CD8-positive, alpha-beta memory T cell (primary cell): ENCODE measurements at regions not wholly inside any gene's neighbourhood (a gene's known extent, or its start where the extent isn't known, plus 50 kb on each side); places are given as distances from the start of the nearest gene placed in this dataset.

Experiments used
- CTCF ChIA-PET: fragments of 350-600 bp; sonication (Branson Sonifier 250); formaldehyde crosslinking; loops from one replicate; lab custom pipeline; 2021; ENCODE audit warnings: antibody characterized with exemption; lab: Charles Lee
- POLR2A ChIA-PET: fragments of 350-600 bp; sonication (Branson Sonifier 250); formaldehyde crosslinking; loops from one replicate; lab custom pipeline; 2021; ENCODE audit warnings: antibody characterized with exemption; lab: Charles Lee
- DNase-seq, 5 donors: peaks; one replicate each; pipeline versions ENCODE4 v3.0.0 to v3.0.0-alpha.2; 2020 to 2022; ENCODE audit warnings: mixed read lengths in 1 of 5
- H3K27ac ChIP-seq: one replicate; pipeline ENCODE4 v1.7.0; 2013; ENCODE audit warnings: low read depth, mild to moderate bottlenecking, low read length, moderate library complexity
- H3K27me3 ChIP-seq: 2 replicates; pipeline ENCODE4 v1.7.0; 2013; ENCODE audit warnings: low read length, mild to moderate bottlenecking; ENCODE audit not compliant: insufficient read depth, poor library complexity, severe bottlenecking
- H3K36me3 ChIP-seq: 2 replicates; pipeline ENCODE4 v1.7.0; 2013; ENCODE audit warnings: mild to moderate bottlenecking, low read length, moderate library complexity; ENCODE audit not compliant: insufficient read depth
- H3K4me1 ChIP-seq: 2 replicates; pipeline ENCODE4 v1.7.0; 2013; ENCODE audit warnings: mild to moderate bottlenecking, low read length, moderate library complexity; ENCODE audit not compliant: insufficient read depth
- H3K4me3 ChIP-seq: 2 replicates; pipeline ENCODE4 v1.7.0; 2013; ENCODE audit warnings: mild to moderate bottlenecking, low read length
- H3K9me3 ChIP-seq: 2 replicates; pipeline ENCODE4 v1.7.0; 2013; ENCODE audit warnings: mild to moderate bottlenecking, low read length
- H3K27ac Mint-ChIP-seq, 8 donors: one replicate each; pipeline ENCODE4 v1.8.0; 2020 to 2021; ENCODE audit warnings: mixed read lengths in 8 of 8, mild to moderate bottlenecking in 6 of 8, inconsistent platforms in 3 of 8, moderate library complexity in 3 of 8
- H3K27me3 Mint-ChIP-seq, 2 donors: one replicate each; pipeline ENCODE4 v1.8.0; 2020 to 2021; ENCODE audit warnings: mixed read lengths in 2 of 2, mild to moderate bottlenecking in 1 of 2, moderate library complexity in 1 of 2
- H3K36me3 Mint-ChIP-seq, 3 donors: one replicate each; pipeline ENCODE4 v1.8.0; 2020 to 2021; ENCODE audit warnings: mixed read lengths in 3 of 3, inconsistent platforms in 1 of 3, mild to moderate bottlenecking in 1 of 3
- H3K4me1 Mint-ChIP-seq, 3 donors: one replicate each; pipeline ENCODE4 v1.8.0; 2020 to 2021; ENCODE audit warnings: mixed read lengths in 3 of 3, inconsistent platforms in 1 of 3, mild to moderate bottlenecking in 1 of 3
- H3K4me3 Mint-ChIP-seq, 7 donors: one replicate each; pipeline ENCODE4 v1.8.0; 2020 to 2021; ENCODE audit warnings: mixed read lengths in 7 of 7, mild to moderate bottlenecking in 6 of 7, moderate library complexity in 4 of 7, inconsistent platforms in 2 of 7
- H3K9me3 Mint-ChIP-seq, 5 donors: one replicate each; pipeline ENCODE4 v1.8.0; 2020 to 2022; ENCODE audit warnings: mixed read lengths in 5 of 5, mild to moderate bottlenecking in 3 of 5, moderate library complexity in 2 of 5, inconsistent platforms in 1 of 5

DNA sequence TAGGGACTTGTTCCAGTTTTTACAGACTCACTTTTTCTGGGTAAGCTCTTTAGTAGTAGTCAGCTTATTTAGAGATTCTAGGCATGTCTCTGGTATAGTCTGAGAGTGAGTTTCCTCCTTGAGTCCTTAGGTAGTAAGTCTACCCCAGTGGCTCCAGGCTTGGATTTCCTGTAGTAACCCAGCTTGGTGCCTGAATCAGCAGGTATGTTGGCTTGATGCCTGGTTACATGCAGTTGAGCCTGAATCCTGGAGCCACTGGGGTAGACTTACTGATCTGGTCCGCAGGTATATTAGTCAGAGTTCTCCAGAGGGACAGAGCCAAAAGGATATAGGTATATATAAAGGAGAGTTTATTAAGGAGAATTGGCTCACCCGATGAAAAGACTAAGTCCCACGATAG is 85.8 kb upstream of the RBMS3 start:
- Mint-ChIP-seq H3K27ac (no peak overlapping the region), H3K36me3 (peaks cover 0 to 5% (median 0%) of the 10 kb centered on the region in 3 donors), H3K27me3 (no peaks in the 10 kb centered on the region), H3K9me3 (peaks cover 0 to 19% (median 4%) of the 10 kb centered on the region in 5 donors), H3K4me1 (no peaks in the 10 kb centered on the region), H3K4me3 (no peak overlapping the region)
- Histone ChIP-seq H3K4me3 (no peak overlapping the region), H3K27ac (no peak overlapping the region), H3K27me3 (no peaks in the 10 kb centered on the region), H3K9me3 (no peaks in the 10 kb centered on the region), H3K36me3 (no peaks in the 10 kb centered on the region), H3K4me1 (no peaks in the 10 kb centered on the region)
- no peak for DNase-seq
- ChIA-PET CTCF (no interaction called here), POLR2A (interaction anchor here (0.6 kb wide), 2 partner anchors 401 to 1187 kb away, joined by 3 to 8 read pairs; no protein-coding TSS in a partner anchor)

DNA sequence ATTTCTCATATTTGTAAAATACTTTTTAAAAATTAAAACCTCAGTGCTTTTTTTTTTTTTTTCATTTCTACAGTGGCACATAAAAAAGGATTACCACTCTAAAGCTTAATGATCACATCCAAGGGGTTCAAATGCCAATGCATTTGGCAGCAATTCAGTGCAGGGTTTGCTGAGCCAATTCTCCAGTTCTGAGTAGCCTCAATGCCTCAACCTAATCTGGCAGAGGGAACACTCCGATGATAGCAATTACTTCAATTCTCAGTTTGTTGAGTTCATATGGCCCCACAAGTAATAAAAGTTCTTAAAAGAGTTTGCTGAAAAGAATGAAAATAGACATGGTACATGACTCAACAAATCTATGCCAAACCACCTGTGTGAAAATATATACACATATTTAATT is 79.3 kb upstream of the RBMS3 start:
- H3K9me3 ChIP-seq: no peaks in the 10 kb centered on the region
- CTCF ChIA-PET: no interaction called here
- no peak overlapping the region for H3K4me3 ChIP-seq
- Mint-ChIP-seq H3K4me1 (no peaks in the 10 kb centered on the region), H3K36me3 (no peaks in the 10 kb centered on the region), H3K4me3 (no peak overlapping the region), H3K9me3 (peaks cover 0 to 6% (median 0%) of the 10 kb centered on the region in 5 donors), H3K27ac (no peak overlapping the region), H3K27me3 (peaks cover 0 to 1% of the 10 kb centered on the region in 2 donors)
- H3K27me3 ChIP-seq: no peaks in the 10 kb centered on the region
- H3K27ac ChIP-seq: no peak overlapping the region
- POLR2A ChIA-PET: no interaction called here
- H3K4me1 ChIP-seq: no peaks in the 10 kb centered on the region
- DNase-seq: no peak
- no peaks in the 10 kb centered on the region for H3K36me3 ChIP-seq

DNA sequence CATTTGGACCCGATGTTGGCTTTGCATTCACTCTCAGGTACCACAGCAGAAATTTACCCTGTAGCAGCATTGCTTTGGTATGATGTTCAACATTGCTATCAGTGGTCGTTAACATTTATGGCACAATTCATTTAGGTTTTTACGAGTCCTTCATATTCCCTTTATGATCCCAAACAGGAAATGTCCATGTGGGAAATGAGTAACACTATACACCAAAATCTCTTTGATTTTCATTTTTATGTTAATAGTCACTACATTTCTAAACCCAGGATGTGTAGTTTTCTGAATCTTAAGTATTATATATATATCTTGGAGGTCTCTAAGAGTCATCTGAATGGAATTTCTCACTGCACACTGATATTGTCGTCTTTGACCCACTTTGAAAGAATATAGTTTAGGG is 78.5 kb upstream of the RBMS3 start:
- Mint-ChIP-seq H3K4me1 (no peaks in the 10 kb centered on the region), H3K36me3 (no peaks in the 10 kb centered on the region), H3K9me3 (peaks cover 0 to 6% (median 0%) of the 10 kb centered on the region in 5 donors), H3K27me3 (peaks cover 0 to 1% of the 10 kb centered on the region in 2 donors), H3K4me3 (no peak overlapping the region), H3K27ac (no peak overlapping the region)
- H3K4me3 ChIP-seq: no peak overlapping the region
- H3K27ac ChIP-seq: no peak overlapping the region
- ChIA-PET POLR2A (no interaction called here), CTCF (no interaction called here)
- no peak for DNase-seq
- H3K36me3 ChIP-seq: no peaks in the 10 kb centered on the region
- no peaks in the 10 kb centered on the region for H3K27me3 ChIP-seq
- no peaks in the 10 kb centered on the region for H3K9me3 ChIP-seq
- no peaks in the 10 kb centered on the region for H3K4me1 ChIP-seq

DNA sequence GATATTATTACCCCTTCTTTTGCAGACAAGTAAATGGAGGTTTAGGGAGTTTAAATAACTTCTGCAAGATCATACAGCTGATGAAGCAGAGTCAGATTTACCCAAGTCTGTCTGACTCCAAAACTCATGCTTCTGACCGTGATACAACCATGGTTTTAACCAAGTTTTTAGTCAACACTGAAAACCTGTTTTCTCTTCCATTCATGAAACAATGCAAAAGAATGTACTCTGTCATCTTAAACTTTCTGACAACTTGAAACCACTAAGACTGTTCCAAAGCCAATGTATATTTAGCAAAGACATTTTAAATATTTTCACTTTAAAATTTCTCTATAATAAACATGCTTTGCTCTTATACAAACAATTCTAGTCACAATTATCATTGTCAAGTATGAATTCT is 77.0 kb upstream of the RBMS3 start:
- H3K9me3 Mint-ChIP-seq: peaks cover 0 to 6% (median 0%) of the 10 kb centered on the region in 5 donors
- H3K4me1 Mint-ChIP-seq: no peaks in the 10 kb centered on the region
- ChIA-PET POLR2A (no interaction called here), CTCF (no interaction called here)
- Histone ChIP-seq H3K36me3 (no peaks in the 10 kb centered on the region), H3K4me1 (no peaks in the 10 kb centered on the region), H3K4me3 (no peak overlapping the region), H3K9me3 (no peaks in the 10 kb centered on the region), H3K27ac (no peak overlapping the region), H3K27me3 (no peaks in the 10 kb centered on the region)
- H3K4me3 Mint-ChIP-seq: no peak overlapping the region
- no peak overlapping the region for H3K27ac Mint-ChIP-seq
- no peak for DNase-seq
- H3K27me3 Mint-ChIP-seq: peaks cover 0 to 1% of the 10 kb centered on the region in 2 donors
- no peaks in the 10 kb centered on the region for H3K36me3 Mint-ChIP-seq

DNA sequence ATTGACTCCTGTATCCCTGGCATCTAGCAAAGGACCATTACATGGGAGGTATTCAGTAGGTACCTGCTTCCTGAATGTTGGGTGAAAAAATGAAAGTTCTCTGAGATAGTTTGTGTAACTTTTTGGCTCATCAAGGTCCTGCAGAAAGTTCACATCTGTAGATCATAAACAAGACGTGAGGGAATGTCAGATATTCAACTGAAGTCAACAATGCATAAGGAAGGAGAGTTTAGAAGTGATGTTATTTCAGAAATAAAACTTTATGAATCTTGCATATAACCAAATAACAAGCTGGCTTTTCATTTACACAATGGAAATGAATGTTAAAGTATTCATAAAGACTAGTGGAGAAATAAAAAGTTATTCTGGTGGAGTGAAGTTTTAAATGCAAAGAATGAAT is 73.4 kb upstream of the RBMS3 start:
- H3K4me3 Mint-ChIP-seq: no peak overlapping the region
- POLR2A ChIA-PET: no interaction called here
- H3K9me3 Mint-ChIP-seq: peaks cover 0 to 10% (median 0%) of the 10 kb centered on the region in 5 donors
- peaks cover 0 to 1% of the 10 kb centered on the region in 2 donors for H3K27me3 Mint-ChIP-seq
- Histone ChIP-seq H3K9me3 (no peaks in the 10 kb centered on the region), H3K27me3 (no peaks in the 10 kb centered on the region), H3K36me3 (no peaks in the 10 kb centered on the region), H3K4me3 (no peak overlapping the region), H3K27ac (no peak overlapping the region), H3K4me1 (no peaks in the 10 kb centered on the region)
- no peaks in the 10 kb centered on the region for H3K36me3 Mint-ChIP-seq
- CTCF ChIA-PET: no interaction called here
- no peak for DNase-seq
- H3K27ac Mint-ChIP-seq: no peak overlapping the region
- no peaks in the 10 kb centered on the region for H3K4me1 Mint-ChIP-seq

DNA sequence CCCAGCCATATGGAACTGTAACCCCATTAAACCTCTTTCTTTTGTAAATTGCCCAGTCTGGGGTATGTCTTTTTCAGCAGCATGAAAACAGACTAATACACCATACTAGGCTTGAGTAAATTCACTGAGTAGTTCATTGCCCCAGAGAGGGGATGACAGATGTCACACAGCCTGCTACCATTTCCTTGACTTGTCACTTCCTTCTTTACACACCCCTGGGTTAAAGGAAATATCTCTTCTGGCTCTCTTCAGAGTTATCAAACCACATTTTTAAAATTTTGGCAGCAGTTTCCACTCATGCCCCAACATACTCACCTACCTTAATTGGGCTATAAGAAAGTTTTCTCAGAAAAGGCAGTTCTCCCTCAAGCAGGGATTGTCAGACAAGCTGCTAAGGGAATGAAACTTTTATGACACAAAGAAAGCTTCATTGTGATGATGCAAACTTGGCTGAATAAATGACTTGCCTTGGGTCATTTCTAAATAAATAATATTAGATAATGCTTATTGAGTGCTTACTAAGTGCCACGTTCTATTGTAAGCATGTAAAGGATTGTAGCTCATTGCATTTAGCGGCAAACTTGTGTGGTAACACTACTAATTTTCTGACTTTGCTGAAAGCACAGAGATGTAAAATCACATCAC is 68.0 kb upstream of the RBMS3 start:
- no peak overlapping the region for H3K27ac Mint-ChIP-seq
- peaks cover 0 to 2% (median 0%) of the 10 kb centered on the region in 3 donors for H3K4me1 Mint-ChIP-seq
- no peaks in the 10 kb centered on the region for H3K27me3 Mint-ChIP-seq

DNA sequence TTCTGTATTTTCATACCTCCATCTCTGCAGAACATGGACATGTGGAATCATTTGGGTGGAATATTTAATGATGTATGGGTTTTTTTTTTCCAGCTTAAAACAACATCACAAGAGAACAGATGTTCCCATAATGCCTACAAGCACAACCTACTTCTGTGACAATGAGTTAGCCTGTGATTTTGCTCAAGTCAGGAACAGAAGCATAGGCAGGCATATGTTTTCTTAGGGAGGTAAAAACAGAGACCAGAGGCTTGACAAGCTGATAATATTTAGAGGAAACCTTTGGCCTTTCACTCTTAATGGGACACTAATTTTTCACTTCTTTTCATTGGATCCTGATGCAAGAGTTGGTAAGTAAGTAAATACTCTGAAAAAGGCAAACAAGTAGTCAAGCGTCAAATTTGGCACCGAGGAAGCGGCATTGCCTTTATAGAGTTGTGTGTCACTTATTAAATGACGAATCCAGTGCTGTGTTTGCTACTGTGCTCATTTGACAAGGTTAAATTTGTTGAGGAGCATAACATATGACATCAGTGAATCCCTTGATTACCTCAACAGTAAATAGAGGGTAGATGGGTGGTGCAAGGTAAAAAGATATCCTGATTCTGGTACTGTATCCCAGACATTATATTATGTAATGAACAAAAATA is 66.7 kb upstream of the RBMS3 start:
- Histone ChIP-seq H3K4me1 (no peaks in the 10 kb centered on the region), H3K27ac (no peak overlapping the region), H3K9me3 (no peaks in the 10 kb centered on the region), H3K36me3 (no peaks in the 10 kb centered on the region), H3K27me3 (no peaks in the 10 kb centered on the region), H3K4me3 (no peak overlapping the region)
- ChIA-PET POLR2A (no interaction called here), CTCF (no interaction called here)
- no peaks in the 10 kb centered on the region for H3K36me3 Mint-ChIP-seq
- no peak overlapping the region for H3K27ac Mint-ChIP-seq
- H3K27me3 Mint-ChIP-seq: no peaks in the 10 kb centered on the region
- H3K4me3 Mint-ChIP-seq: no peak overlapping the region
- H3K9me3 Mint-ChIP-seq: peaks cover 0 to 6% (median 0%) of the 10 kb centered on the region in 5 donors
- H3K4me1 Mint-ChIP-seq: peaks cover 0 to 2% (median 0%) of the 10 kb centered on the region in 3 donors
- DNase-seq: no peak

More for the DNA sequence above, 68.0 kb upstream of the RBMS3 start:
- Histone ChIP-seq H3K4me1 (no peaks in the 10 kb centered on the region), H3K27ac (no peak overlapping the region), H3K36me3 (no peaks in the 10 kb centered on the region), H3K27me3 (no peaks in the 10 kb centered on the region), H3K4me3 (no peak overlapping the region), H3K9me3 (no peaks in the 10 kb centered on the region)
- ChIA-PET POLR2A (no interaction called here), CTCF (no interaction called here)
- Mint-ChIP-seq H3K9me3 (peaks cover 0 to 4% (median 0%) of the 10 kb centered on the region in 5 donors), H3K36me3 (no peaks in the 10 kb centered on the region), H3K4me3 (no peak overlapping the region)
- no peak for DNase-seq

DNA sequence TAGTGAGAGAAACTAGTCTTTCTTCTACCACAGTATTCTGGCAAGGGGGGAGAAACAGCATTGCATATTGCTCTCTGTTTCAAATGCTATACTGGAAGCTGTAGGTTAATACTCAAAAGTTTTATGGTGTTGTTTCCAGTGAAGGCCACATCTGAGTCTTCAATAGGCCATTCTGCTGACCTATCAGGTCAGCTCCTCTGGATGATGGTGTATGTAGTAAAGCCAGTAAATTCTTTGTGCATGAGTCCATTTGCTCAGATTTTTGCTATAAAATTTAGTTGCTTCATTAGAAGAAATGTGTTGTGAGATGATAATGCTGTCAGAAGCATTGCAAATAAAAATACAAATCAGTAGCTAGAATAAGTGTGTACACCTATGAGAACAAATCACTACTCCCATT is 64.9 kb upstream of the RBMS3 start:
- Mint-ChIP-seq H3K9me3 (peaks cover 0 to 2% (median 0%) of the 10 kb centered on the region in 5 donors), H3K4me3 (no peak overlapping the region), H3K27ac (no peak overlapping the region), H3K27me3 (no peaks in the 10 kb centered on the region), H3K36me3 (no peaks in the 10 kb centered on the region), H3K4me1 (peaks cover 0 to 2% (median 0%) of the 10 kb centered on the region in 3 donors)
- Histone ChIP-seq H3K9me3 (no peaks in the 10 kb centered on the region), H3K27me3 (no peaks in the 10 kb centered on the region), H3K4me3 (no peak overlapping the region), H3K27ac (no peak overlapping the region), H3K4me1 (no peaks in the 10 kb centered on the region), H3K36me3 (no peaks in the 10 kb centered on the region)
- CTCF ChIA-PET: no interaction called here
- POLR2A ChIA-PET: no interaction called here
- DNase-seq: no peak
